ENCODE measurements at regions not wholly inside any gene's neighbourhood (a gene's known extent, or its start where the extent isn't known, plus 50 kb on each side); places are given as distances from the start of the nearest gene placed in this dataset.

- TF ChIP-seq, protein P1, sequence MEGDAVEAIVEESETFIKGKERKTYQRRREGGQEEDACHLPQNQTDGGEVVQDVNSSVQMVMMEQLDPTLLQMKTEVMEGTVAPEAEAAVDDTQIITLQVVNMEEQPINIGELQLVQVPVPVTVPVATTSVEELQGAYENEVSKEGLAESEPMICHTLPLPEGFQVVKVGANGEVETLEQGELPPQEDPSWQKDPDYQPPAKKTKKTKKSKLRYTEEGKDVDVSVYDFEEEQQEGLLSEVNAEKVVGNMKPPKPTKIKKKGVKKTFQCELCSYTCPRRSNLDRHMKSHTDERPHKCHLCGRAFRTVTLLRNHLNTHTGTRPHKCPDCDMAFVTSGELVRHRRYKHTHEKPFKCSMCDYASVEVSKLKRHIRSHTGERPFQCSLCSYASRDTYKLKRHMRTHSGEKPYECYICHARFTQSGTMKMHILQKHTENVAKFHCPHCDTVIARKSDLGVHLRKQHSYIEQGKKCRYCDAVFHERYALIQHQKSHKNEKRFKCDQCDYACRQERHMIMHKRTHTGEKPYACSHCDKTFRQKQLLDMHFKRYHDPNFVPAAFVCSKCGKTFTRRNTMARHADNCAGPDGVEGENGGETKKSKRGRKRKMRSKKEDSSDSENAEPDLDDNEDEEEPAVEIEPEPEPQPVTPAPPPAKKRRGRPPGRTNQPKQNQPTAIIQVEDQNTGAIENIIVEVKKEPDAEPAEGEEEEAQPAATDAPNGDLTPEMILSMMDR (IDR thresholded peaks at IDR 0.05): no peak
- no peak for TF ChIP-seq POLR2A (IDR thresholded peaks at IDR 0.05; ENCODE audit: low read depth)
Measured at GRCh38 chr10:83925133-83925532, 214.2 kb upstream of the GHITM start.
